Ovary (tissue), 3 donors: ENCODE measurements at regions not wholly inside any gene's neighbourhood (a gene's known extent, or its start where the extent isn't known, plus 50 kb on each side); places are given as distances from the start of the nearest gene placed in this dataset.

Source experiments
- EP300 ChIP-seq: sonication (generic); formaldehyde crosslinking; IDR thresholded peaks from one replicate; pipeline ENCODE4 v1.6.1; 2017; ENCODE audit warnings: antibody characterized with exemption
- POLR2A ChIP-seq: fragments of 450-650 bp; IDR thresholded peaks from one replicate; pipeline ENCODE4 v1.6.1; 2017; ENCODE audit warnings: antibody characterized with exemption, mild to moderate bottlenecking, moderate library complexity
- TF ChIP-seq, protein P1 (sequence below), 3 donors: fragments of 450-650 bp in 2 of 3; fragments of 200-600 bp in 1 of 3; IDR thresholded peaks; one replicate each; pipeline versions ENCODE4 v1.5.1 to v1.8.0; 2016 to 2022; ENCODE audit warnings: antibody characterized with exemption in 3 of 3, mild to moderate bottlenecking in 1 of 3
- donor health status: DM: no; HTN: no; CAD: no.

DNA sequence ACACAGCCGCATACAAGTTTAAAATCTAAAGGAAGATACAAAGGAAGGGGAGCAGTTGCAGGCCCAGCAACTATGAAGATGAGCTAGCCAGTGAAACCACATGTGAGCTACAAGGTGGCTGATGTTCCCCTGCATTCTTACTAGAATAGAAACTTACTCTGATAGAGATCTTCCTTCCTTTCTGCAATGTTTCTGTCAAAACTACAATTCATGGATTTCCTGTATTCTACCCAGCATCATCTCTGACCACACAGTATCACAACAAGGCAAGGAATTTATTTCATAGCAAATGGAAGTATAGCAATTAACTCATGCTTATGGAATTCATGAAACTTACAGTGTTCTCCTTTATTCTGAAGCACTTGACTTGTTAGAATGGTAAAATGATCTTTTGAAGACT, 68.7 kb upstream of the AASS start:
- TF ChIP-seq, protein P1, sequence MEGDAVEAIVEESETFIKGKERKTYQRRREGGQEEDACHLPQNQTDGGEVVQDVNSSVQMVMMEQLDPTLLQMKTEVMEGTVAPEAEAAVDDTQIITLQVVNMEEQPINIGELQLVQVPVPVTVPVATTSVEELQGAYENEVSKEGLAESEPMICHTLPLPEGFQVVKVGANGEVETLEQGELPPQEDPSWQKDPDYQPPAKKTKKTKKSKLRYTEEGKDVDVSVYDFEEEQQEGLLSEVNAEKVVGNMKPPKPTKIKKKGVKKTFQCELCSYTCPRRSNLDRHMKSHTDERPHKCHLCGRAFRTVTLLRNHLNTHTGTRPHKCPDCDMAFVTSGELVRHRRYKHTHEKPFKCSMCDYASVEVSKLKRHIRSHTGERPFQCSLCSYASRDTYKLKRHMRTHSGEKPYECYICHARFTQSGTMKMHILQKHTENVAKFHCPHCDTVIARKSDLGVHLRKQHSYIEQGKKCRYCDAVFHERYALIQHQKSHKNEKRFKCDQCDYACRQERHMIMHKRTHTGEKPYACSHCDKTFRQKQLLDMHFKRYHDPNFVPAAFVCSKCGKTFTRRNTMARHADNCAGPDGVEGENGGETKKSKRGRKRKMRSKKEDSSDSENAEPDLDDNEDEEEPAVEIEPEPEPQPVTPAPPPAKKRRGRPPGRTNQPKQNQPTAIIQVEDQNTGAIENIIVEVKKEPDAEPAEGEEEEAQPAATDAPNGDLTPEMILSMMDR (IDR thresholded peaks at IDR 0.05), result no peak
- TF ChIP-seq EP300, result no peak
- TF ChIP-seq POLR2A, result no peak
